ENCODE measurements at regions not wholly inside any gene's neighbourhood (a gene's known extent, or its start where the extent isn't known, plus 50 kb on each side); places are given as distances from the start of the nearest gene placed in this dataset.

GRCh38 chr5:145544401-145544800 is 290.7 kb downstream of the PRELID2 start:
- Histone ChIP-seq H3K27ac (ENCODE audit: low read depth, low read length, poor library complexity, severe bottlenecking) (no peak overlapping the region), H3K9ac (ENCODE audit: low read length) (no peak overlapping the region), H3K36me3 (ENCODE audit: insufficient read depth, low read length) (no peaks in the 10 kb centered on the region), H3K79me2 (ENCODE audit: insufficient read depth, low read length) (no peaks in the 10 kb centered on the region), H3K4me2 (ENCODE audit: low read length) (no peak overlapping the region), H3K9me2 (ENCODE audit: low read depth, low read length) (no peaks in the 10 kb centered on the region), H3K4me1 (ENCODE audit: insufficient read depth, low read length, severe bottlenecking) (no peaks in the 10 kb centered on the region), H3K9me3 (ENCODE audit: low read length) (no peaks in the 10 kb centered on the region), H3F3A (ENCODE audit: insufficient read depth, low read length) (no peaks in the 10 kb centered on the region), H2AFZ (ENCODE audit: low read length) (no peak overlapping the region), H3K27me3 (ENCODE audit: insufficient read depth, low read length) (no peaks in the 10 kb centered on the region), H3K4me3 (ENCODE audit: low read depth, low read length, poor library complexity, severe bottlenecking) (no peak overlapping the region), H4K20me1 (ENCODE audit: insufficient read depth, low read length) (no peaks in the 10 kb centered on the region)
- no peak for TF ChIP-seq EZH2 (IDR thresholded peaks at IDR 0.05; ENCODE audit: borderline replicate concordance, low read length)
- no peak for TF ChIP-seq CTCF (IDR thresholded peaks at IDR 0.05; ENCODE audit: low read length)

- Histone ChIP-seq H3K79me2 (ENCODE audit: insufficient read depth, low read length) (no peaks in the 10 kb centered on the region), H3K9ac (ENCODE audit: low read length) (no peak overlapping the region), H3K4me1 (ENCODE audit: insufficient read depth, low read length, severe bottlenecking) (no peaks in the 10 kb centered on the region), H3K27me3 (ENCODE audit: insufficient read depth, low read length) (no peaks in the 10 kb centered on the region), H3F3A (ENCODE audit: insufficient read depth, low read length) (no peaks in the 10 kb centered on the region), H3K9me2 (ENCODE audit: low read depth, low read length) (no peaks in the 10 kb centered on the region), H3K4me3 (ENCODE audit: low read depth, low read length, poor library complexity, severe bottlenecking) (no peak overlapping the region), H2AFZ (ENCODE audit: low read length) (no peak overlapping the region), H3K4me2 (ENCODE audit: low read length) (no peak overlapping the region), H3K36me3 (ENCODE audit: insufficient read depth, low read length) (no peaks in the 10 kb centered on the region), H3K9me3 (ENCODE audit: low read length) (no peaks in the 10 kb centered on the region), H4K20me1 (ENCODE audit: insufficient read depth, low read length) (no peaks in the 10 kb centered on the region), H3K27ac (ENCODE audit: low read depth, low read length, poor library complexity, severe bottlenecking) (no peak overlapping the region)
- TF ChIP-seq EZH2 (IDR thresholded peaks at IDR 0.05; ENCODE audit: borderline replicate concordance, low read length) (no peak), CTCF (IDR thresholded peaks at IDR 0.05; ENCODE audit: low read length) (no peak)
Measured at GRCh38 chr5:145543968-145544367, 291.2 kb downstream of the PRELID2 start.

GRCh38 chr5:145540375-145540774 is 294.8 kb downstream of the PRELID2 start:
- Histone ChIP-seq H3K79me2 (ENCODE audit: insufficient read depth, low read length) (no peaks in the 10 kb centered on the region), H3K4me2 (ENCODE audit: low read length) (no peak overlapping the region), H3K36me3 (ENCODE audit: insufficient read depth, low read length) (no peaks in the 10 kb centered on the region), H3K9me3 (ENCODE audit: low read length) (no peaks in the 10 kb centered on the region), H3F3A (ENCODE audit: insufficient read depth, low read length) (no peaks in the 10 kb centered on the region), H4K20me1 (ENCODE audit: insufficient read depth, low read length) (no peaks in the 10 kb centered on the region), H3K4me1 (ENCODE audit: insufficient read depth, low read length, severe bottlenecking) (no peaks in the 10 kb centered on the region), H3K9ac (ENCODE audit: low read length) (no peak overlapping the region), H3K27me3 (ENCODE audit: insufficient read depth, low read length) (no peaks in the 10 kb centered on the region), H3K4me3 (ENCODE audit: low read depth, low read length, poor library complexity, severe bottlenecking) (no peak overlapping the region), H3K9me2 (ENCODE audit: low read depth, low read length) (no peaks in the 10 kb centered on the region), H3K27ac (ENCODE audit: low read depth, low read length, poor library complexity, severe bottlenecking) (no peak overlapping the region), H2AFZ (ENCODE audit: low read length) (no peak overlapping the region)
- no peak for TF ChIP-seq CTCF (IDR thresholded peaks at IDR 0.05; ENCODE audit: low read length)
- TF ChIP-seq EZH2 (IDR thresholded peaks at IDR 0.05; ENCODE audit: borderline replicate concordance, low read length), result no peak

Measured in OCI-LY1 (cell line).